ENCODE measurements at regions not wholly inside any gene's neighbourhood (a gene's known extent, or its start where the extent isn't known, plus 50 kb on each side); places are given as distances from the start of the nearest gene placed in this dataset.

- no peak for DNase-seq (ENCODE audit: low spot score)
These were observed 225.6 kb upstream of the LCORL start for GRCh38 chr4:18247189-18247588.

GRCh38 chr4:18242919-18243693 lies 221.6 kb upstream of the LCORL start:
- no peak for DNase-seq (ENCODE audit: low spot score)

GRCh38 chr4:18241727-18242126 lies 220.2 kb upstream of the LCORL start:
- no peak for DNase-seq (ENCODE audit: low spot score)

GRCh38 chr4:18234108-18234507 lies 212.6 kb upstream of the LCORL start:
- no peak for DNase-seq (ENCODE audit: low spot score)

GRCh38 chr4:18231726-18232125 lies 210.2 kb upstream of the LCORL start:
- DNase-seq (ENCODE audit: low spot score): no peak

- DNase-seq (ENCODE audit: low spot score): no peak
These were observed 206.3 kb upstream of the LCORL start for GRCh38 chr4:18227880-18228279.

- no peak for DNase-seq (ENCODE audit: low spot score)
These were observed 193.0 kb upstream of the LCORL start for GRCh38 chr4:18214411-18215055.

- no peak for DNase-seq (ENCODE audit: low spot score)
These were observed 192.1 kb upstream of the LCORL start for GRCh38 chr4:18213576-18214198.

- DNase-seq (ENCODE audit: low spot score): no peak
These were observed 187.9 kb upstream of the LCORL start for GRCh38 chr4:18209448-18209847.

- DNase-seq (ENCODE audit: low spot score): no peak
These were observed 182.4 kb upstream of the LCORL start for GRCh38 chr4:18203966-18204365.

- DNase-seq (ENCODE audit: low spot score): no peak
These were observed 180.9 kb upstream of the LCORL start for GRCh38 chr4:18202486-18202885.

- no peak for DNase-seq (ENCODE audit: low spot score)
These were observed 180.3 kb upstream of the LCORL start for GRCh38 chr4:18201885-18202284.

GRCh38 chr4:18198653-18199052 lies 177.1 kb upstream of the LCORL start:
- no peak for DNase-seq (ENCODE audit: low spot score)

GRCh38 chr4:18197467-18197866 lies 175.9 kb upstream of the LCORL start:
- no peak for DNase-seq (ENCODE audit: low spot score)

GRCh38 chr4:18194278-18194677 lies 172.7 kb upstream of the LCORL start:
- no peak for DNase-seq (ENCODE audit: low spot score)

GRCh38 chr4:18192901-18193300 lies 171.3 kb upstream of the LCORL start:
- DNase-seq (ENCODE audit: low spot score): no peak

- DNase-seq (ENCODE audit: low spot score): no peak
These were observed 163.9 kb upstream of the LCORL start for GRCh38 chr4:18185491-18185890.

- DNase-seq (ENCODE audit: low spot score): no peak
These were observed 159.3 kb upstream of the LCORL start for GRCh38 chr4:18180892-18181291.

GRCh38 chr4:18180122-18180521 lies 158.6 kb upstream of the LCORL start:
- DNase-seq (ENCODE audit: low spot score): no peak

GRCh38 chr4:18171896-18172295 lies 150.3 kb upstream of the LCORL start:
- no peak for DNase-seq (ENCODE audit: low spot score)

- DNase-seq (ENCODE audit: low spot score): no peak
These were observed 146.3 kb upstream of the LCORL start for GRCh38 chr4:18167831-18168230.

GRCh38 chr4:18166925-18167324 lies 145.4 kb upstream of the LCORL start:
- DNase-seq (ENCODE audit: low spot score): no peak

GRCh38 chr4:18162453-18162852 lies 140.9 kb upstream of the LCORL start:
- no peak for DNase-seq (ENCODE audit: low spot score)
